Common myeloid progenitor, CD34-positive (primary cell): ENCODE measurements at regions not wholly inside any gene's neighbourhood (a gene's known extent, or its start where the extent isn't known, plus 50 kb on each side); places are given as distances from the start of the nearest gene placed in this dataset.

Experiments used
- CTCF ChIA-PET: fragments of 350-600 bp; sonication (Branson Sonifier 250); formaldehyde crosslinking; loops from one replicate; lab custom pipeline; 2021; ENCODE audit warnings: antibody characterized with exemption; lab: Charles Lee
- POLR2A ChIA-PET: fragments of 350-600 bp; sonication (Branson Sonifier 250); formaldehyde crosslinking; loops from one replicate; lab custom pipeline; 2021; ENCODE audit warnings: antibody characterized with exemption; lab: Charles Lee
- DNase-seq, 3 donors: peaks; one replicate each; pipeline versions ENCODE4 v3.0.0 to v3.0.0-alpha.2; 2013
- H3K27ac ChIP-seq, 2 experiments: 1 replicate in 1 of 2; 2 replicates in 1 of 2; pipeline ENCODE4 v1.7.0; 2013; ENCODE audit warnings: inconsistent platforms in 2 of 2, low read length in 2 of 2, mild to moderate bottlenecking in 2 of 2, low read depth in 1 of 2, moderate library complexity in 1 of 2; ENCODE audit not compliant: severe bottlenecking in 2 of 2, insufficient read depth in 1 of 2, poor library complexity in 1 of 2
- H3K27me3 ChIP-seq, 5 experiments: replicated peaks in 2 of 5; 1 replicate in 3 of 5; 2 replicates in 2 of 5; pipeline versions ENCODE4 v1.6.1 to v1.7.0; 2013; ENCODE audit warnings: low read length in 4 of 5, mild to moderate bottlenecking in 2 of 5, moderate library complexity in 2 of 5, inconsistent platforms in 1 of 5; ENCODE audit not compliant: insufficient read depth in 5 of 5, control insufficient read depth in 4 of 5
- H3K36me3 ChIP-seq, 4 experiments: 1 replicate in 2 of 4; 2 replicates in 2 of 4; pipeline versions ENCODE4 v1.6.1 to v1.7.0; 2013; ENCODE audit warnings: low read length in 3 of 4, control low read depth in 1 of 4, mild to moderate bottlenecking in 1 of 4; ENCODE audit not compliant: control insufficient read depth in 4 of 4, insufficient read depth in 4 of 4
- H3K4me1 ChIP-seq, 4 experiments: 1 replicate in 3 of 4; 2 replicates in 1 of 4; pipeline versions ENCODE4 v1.6.1 to v1.7.1; 2013; ENCODE audit warnings: low read length in 3 of 4, mild to moderate bottlenecking in 3 of 4, control low read depth in 1 of 4, inconsistent platforms in 1 of 4, moderate library complexity in 1 of 4; ENCODE audit not compliant: control insufficient read depth in 4 of 4, insufficient read depth in 4 of 4; ENCODE audit errors: control extremely low read depth in 1 of 4
- H3K4me3 ChIP-seq, 7 experiments: 1 replicate in 4 of 7; 2 replicates in 3 of 7; pipeline versions ENCODE4 v1.5.1 to v1.7.0; 2013; ENCODE audit warnings: mild to moderate bottlenecking in 7 of 7, low read length in 6 of 7, moderate library complexity in 6 of 7, inconsistent platforms in 2 of 7, low read depth in 2 of 7, control low read depth in 1 of 7; ENCODE audit not compliant: insufficient read depth in 4 of 7, control insufficient read depth in 1 of 7; ENCODE audit errors: extremely low read depth in 1 of 7
- H3K9me3 ChIP-seq, 5 experiments: 1 replicate in 4 of 5; 2 replicates in 1 of 5; pipeline versions ENCODE4 v1.6.1 to v1.7.1; 2013; ENCODE audit warnings: low read length in 4 of 5, mild to moderate bottlenecking in 2 of 5, inconsistent platforms in 1 of 5, low read depth in 1 of 5, moderate library complexity in 1 of 5; ENCODE audit not compliant: control insufficient read depth in 4 of 5, insufficient read depth in 2 of 5; ENCODE audit errors: control extremely low read depth in 1 of 5
- WGBS: methylation state at CpG from one replicate; pipeline ENCODE4 v1.1.5; 2013; ENCODE audit not compliant: insufficient coverage; 5-methylcytosine and 5-hydroxymethylcytosine counted together

- Histone ChIP-seq H3K27me3 (no peaks in the 10 kb centered on the region), H3K36me3 (no peaks in the 10 kb centered on the region), H3K9me3 (no peaks in the 10 kb centered on the region), H3K4me1 (no peaks in the 10 kb centered on the region), H3K4me3 (no peak overlapping the region), H3K27ac (no peak overlapping the region)
- ChIA-PET CTCF (no interaction called here), POLR2A (no interaction called here)
- no peak for DNase-seq
- 100% methylated on average over 1 of the region's 2 CpGs for WGBS
Measured at GRCh38 chr12:83689333-83689732, 1002.6 kb downstream of the TMTC2 start.

DNA sequence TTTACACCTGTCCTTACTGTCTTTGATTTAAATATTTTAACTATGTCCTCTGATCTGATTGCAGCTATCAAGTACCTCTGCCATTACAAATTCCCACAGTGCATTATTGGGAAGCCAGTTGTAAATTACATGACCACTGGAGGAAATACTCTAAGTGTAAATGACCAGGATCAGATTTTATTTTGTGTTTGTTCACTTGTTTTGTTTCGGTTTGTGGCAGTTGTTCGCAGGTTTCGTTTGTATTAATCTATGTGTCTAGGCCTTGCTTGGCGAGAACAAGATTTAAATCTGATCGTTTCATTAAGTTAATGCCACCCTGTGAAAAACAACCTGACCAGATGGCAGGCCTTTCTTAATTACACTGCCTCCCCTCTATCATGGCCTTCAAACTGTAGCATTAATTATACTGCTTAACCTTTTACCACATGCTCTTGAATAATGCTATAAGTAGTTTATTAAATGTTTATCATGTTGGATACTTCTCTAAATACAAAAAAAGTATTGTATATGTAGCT lies 990.1 kb downstream of the TMTC2 start:
- ChIA-PET POLR2A (no interaction called here), CTCF (no interaction called here)
- H3K4me3 ChIP-seq, result no peak overlapping the region
- H3K27me3 ChIP-seq, result no peaks in the 10 kb centered on the region
- no peaks in the 10 kb centered on the region for H3K36me3 ChIP-seq
- peaks cover 0 to 3% (median 0%) of the 10 kb centered on the region in 5 experiments for H3K9me3 ChIP-seq
- WGBS, result 94% methylated on average over 5 of the region's 5 CpGs
- no peak for DNase-seq
- H3K4me1 ChIP-seq, result no peaks in the 10 kb centered on the region
- H3K27ac ChIP-seq, result no peak overlapping the region

DNA sequence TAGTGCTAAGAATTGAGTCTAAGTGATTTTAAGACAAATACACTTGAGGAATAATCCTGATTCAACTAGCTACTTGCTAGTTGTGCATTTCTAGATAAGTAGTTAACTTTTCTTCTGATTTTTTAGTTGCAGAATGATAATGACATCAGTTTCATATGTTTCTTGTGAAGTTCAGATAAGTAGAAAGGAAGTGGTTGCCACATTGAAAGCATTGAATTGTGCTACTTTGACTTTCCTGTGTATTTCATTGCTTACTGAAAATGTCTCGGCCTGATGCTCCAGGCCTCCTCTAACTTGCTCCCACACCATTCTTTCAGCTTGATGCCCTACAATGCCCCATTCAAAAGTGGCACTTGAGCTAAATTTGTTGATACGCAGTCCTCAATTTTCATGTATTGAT lies 980.0 kb downstream of the TMTC2 start:
- ChIA-PET POLR2A (no interaction called here), CTCF (no interaction called here)
- Histone ChIP-seq H3K4me1 (no peaks in the 10 kb centered on the region), H3K4me3 (no peak overlapping the region), H3K36me3 (no peaks in the 10 kb centered on the region), H3K9me3 (no peaks in the 10 kb centered on the region), H3K27me3 (no peaks in the 10 kb centered on the region), H3K27ac (no peak overlapping the region)
- WGBS, result 65% methylated on average over 2 of the region's 2 CpGs
- no peak for DNase-seq

- CTCF ChIA-PET, result no interaction called here
- H3K9me3 ChIP-seq, result no peaks in the 10 kb centered on the region
- DNase-seq, result no peak
- no peaks in the 10 kb centered on the region for H3K27me3 ChIP-seq
- no peak overlapping the region for H3K4me3 ChIP-seq
- POLR2A ChIA-PET, result no interaction called here
- H3K4me1 ChIP-seq, result no peaks in the 10 kb centered on the region
- H3K36me3 ChIP-seq, result no peaks in the 10 kb centered on the region
- H3K27ac ChIP-seq, result no peak overlapping the region
Measured at GRCh38 chr12:83665634-83666218, 979.0 kb downstream of the TMTC2 start.

DNA sequence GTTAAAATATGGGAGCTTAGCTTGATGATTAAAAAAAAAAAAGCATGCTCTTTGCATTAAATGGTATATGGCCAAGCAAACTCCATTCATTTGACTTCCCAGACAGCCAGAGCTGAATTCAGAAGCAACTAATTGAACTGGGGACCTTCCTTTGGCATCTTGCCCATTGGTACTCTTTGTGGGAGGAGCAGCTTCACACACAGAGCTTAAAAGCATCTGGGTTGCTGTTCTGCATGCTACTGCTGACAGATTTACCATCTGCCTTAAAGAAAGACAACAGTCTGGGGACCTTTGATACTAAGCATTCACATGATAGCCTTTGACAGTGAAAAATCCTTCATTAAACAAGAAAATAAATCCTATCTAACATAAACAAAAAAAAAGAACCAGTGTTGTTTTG lies 977.9 kb downstream of the TMTC2 start:
- Histone ChIP-seq H3K27ac (no peak overlapping the region), H3K4me3 (no peak overlapping the region), H3K27me3 (no peaks in the 10 kb centered on the region), H3K36me3 (no peaks in the 10 kb centered on the region), H3K9me3 (no peaks in the 10 kb centered on the region), H3K4me1 (no peaks in the 10 kb centered on the region)
- DNase-seq, result no peak
- CTCF ChIA-PET, result interaction anchor here (0.6 kb wide), 1 partner anchor 794 kb away, joined by 3 read pairs; no protein-coding TSS in a partner anchor
- POLR2A ChIA-PET, result no interaction called here

- Histone ChIP-seq H3K9me3 (no peaks in the 10 kb centered on the region), H3K27me3 (no peaks in the 10 kb centered on the region), H3K4me3 (no peak overlapping the region), H3K4me1 (no peaks in the 10 kb centered on the region), H3K27ac (no peak overlapping the region), H3K36me3 (no peaks in the 10 kb centered on the region)
- 89% methylated on average over 3 of the region's 3 CpGs for WGBS
- POLR2A ChIA-PET, result no interaction called here
- CTCF ChIA-PET, result no interaction called here
- DNase-seq, result no peak
Measured at GRCh38 chr12:83660727-83661358, 974.1 kb downstream of the TMTC2 start.

DNA sequence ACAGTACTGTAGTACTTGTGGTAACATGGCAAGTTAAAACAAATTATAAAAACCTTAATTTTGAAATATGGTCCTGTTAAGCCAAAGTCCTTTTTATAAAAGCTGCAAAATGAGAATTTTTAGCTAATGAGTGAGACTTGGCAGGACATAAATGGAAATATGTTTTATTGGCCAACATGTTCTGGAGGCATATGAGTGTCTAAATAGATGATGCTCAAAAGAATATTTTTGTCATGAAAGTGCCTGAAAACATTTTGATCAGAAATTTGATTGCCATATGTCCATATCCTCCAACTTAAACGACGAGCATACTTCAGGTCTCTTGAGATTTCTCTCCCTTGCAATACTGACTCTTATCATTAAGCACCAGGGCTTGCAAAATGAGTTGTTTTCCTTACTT lies 972.6 kb downstream of the TMTC2 start:
- Histone ChIP-seq H3K27me3 (no peaks in the 10 kb centered on the region), H3K27ac (no peak overlapping the region), H3K4me1 (no peaks in the 10 kb centered on the region), H3K36me3 (no peaks in the 10 kb centered on the region), H3K4me3 (no peak overlapping the region), H3K9me3 (no peaks in the 10 kb centered on the region)
- ChIA-PET CTCF (no interaction called here), POLR2A (no interaction called here)
- DNase-seq, result no peak
- WGBS, result no CpG with 5 or more reads among the region's 2 CpGs
